ENCODE measurements at regions not wholly inside any gene's neighbourhood (a gene's known extent, or its start where the extent isn't known, plus 50 kb on each side); places are given as distances from the start of the nearest gene placed in this dataset.

DNA sequence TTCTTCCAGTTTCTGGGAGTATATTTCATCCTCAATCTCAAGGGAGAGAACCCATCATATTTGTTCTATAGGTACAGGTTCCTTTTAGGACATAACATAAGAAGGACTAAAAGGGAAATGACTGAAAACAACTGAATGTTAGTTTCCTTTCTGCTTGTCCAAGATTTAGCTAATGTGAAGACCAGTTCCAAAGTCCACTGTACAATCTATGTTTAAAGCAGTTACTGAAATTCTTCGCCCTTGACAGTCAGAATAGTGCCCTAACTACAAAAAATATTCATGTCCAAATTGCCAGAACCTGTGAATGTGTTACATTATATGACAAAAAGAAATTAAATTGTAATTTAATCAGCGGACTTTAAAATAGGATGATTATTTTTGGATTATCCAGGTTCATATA is 466.3 kb upstream of the SETBP1 start:
- ChIA-PET CTCF (no interaction called here), POLR2A (no interaction called here)
- intact Hi-C loops (cut with DNase I, micrococcal nuclease), result no loop called here
- no peaks in the 10 kb centered on the region for H3K36me3 ChIP-seq (ENCODE audit: insufficient read depth, low read length)
- no peaks in the 10 kb centered on the region for H3K27me3 ChIP-seq (ENCODE audit: control insufficient read depth in 1 of 2, insufficient read depth in 2 of 2, low read length in 2 of 2)
- H3K9me3 ChIP-seq (ENCODE audit: control insufficient read depth in 1 of 2, insufficient read depth in 1 of 2, low read length in 2 of 2), result no peaks in the 10 kb centered on the region
- H3K27ac ChIP-seq (ENCODE audit: low read depth in 1 of 2, low read length in 2 of 2), result no peak overlapping the region
- no peak for DNase-seq
- no peak overlapping the region for H3K4me3 Mint-ChIP-seq
- no peaks in the 10 kb centered on the region for H3K27me3 Mint-ChIP-seq
- H3K4me3 ChIP-seq (ENCODE audit: low read length), result no peak overlapping the region
- H3K9me3 Mint-ChIP-seq, result peaks cover 6% of the 10 kb centered on the region
- no peak overlapping the region for H3K27ac Mint-ChIP-seq
- no peaks in the 10 kb centered on the region for H3K36me3 Mint-ChIP-seq (ENCODE audit: low read depth)
- no peak for ATAC-seq (ENCODE audit: poor library complexity)
- TF ChIP-seq CTCF (IDR thresholded peaks at IDR 0.05), result no peak
- H3K4me1 Mint-ChIP-seq (ENCODE audit: low read depth), result no peaks in the 10 kb centered on the region
- H3K4me1 ChIP-seq (ENCODE audit: insufficient read depth, low read length), result no peaks in the 10 kb centered on the region

DNA sequence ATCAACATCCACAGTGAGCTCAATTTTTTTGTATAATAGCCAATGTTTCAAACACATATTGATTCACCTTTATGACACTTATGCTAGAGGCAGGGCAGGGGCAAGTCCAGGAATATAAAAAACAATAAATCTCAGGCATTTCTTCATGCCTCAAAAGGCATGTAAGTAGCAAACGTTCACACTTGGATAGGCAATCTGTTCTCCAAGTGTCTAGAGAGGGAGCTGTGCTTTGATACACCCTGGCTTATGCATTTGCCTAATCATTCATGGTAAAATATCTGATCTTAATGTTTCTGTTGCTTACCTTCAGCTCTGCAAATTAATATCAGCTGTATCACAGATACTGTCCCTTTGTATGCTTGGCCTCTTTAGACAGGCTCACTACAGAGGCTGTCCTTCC is 464.5 kb upstream of the SETBP1 start:
- Mint-ChIP-seq H3K36me3 (ENCODE audit: low read depth) (no peaks in the 10 kb centered on the region), H3K9me3 (peaks cover 6% of the 10 kb centered on the region), H3K4me3 (no peak overlapping the region), H3K27ac (no peak overlapping the region), H3K4me1 (ENCODE audit: low read depth) (no peaks in the 10 kb centered on the region), H3K27me3 (no peaks in the 10 kb centered on the region)
- POLR2A ChIA-PET, result no interaction called here
- Histone ChIP-seq H3K27me3 (ENCODE audit: control insufficient read depth in 1 of 2, insufficient read depth in 2 of 2, low read length in 2 of 2) (no peaks in the 10 kb centered on the region), H3K4me3 (ENCODE audit: low read length) (no peak overlapping the region), H3K36me3 (ENCODE audit: insufficient read depth, low read length) (no peaks in the 10 kb centered on the region), H3K4me1 (ENCODE audit: insufficient read depth, low read length) (no peaks in the 10 kb centered on the region), H3K9me3 (ENCODE audit: control insufficient read depth in 1 of 2, insufficient read depth in 1 of 2, low read length in 2 of 2) (no peaks in the 10 kb centered on the region), H3K27ac (ENCODE audit: low read depth in 1 of 2, low read length in 2 of 2) (no peak overlapping the region)
- DNase-seq (no peak), ATAC-seq (ENCODE audit: poor library complexity) (no peak)
- CTCF ChIA-PET, result no interaction called here
- no peak for TF ChIP-seq CTCF (IDR thresholded peaks at IDR 0.05)
- intact Hi-C loops (cut with DNase I, micrococcal nuclease), result no loop called here

GRCh38 chr18:44227501-44227900 is 453.2 kb upstream of the SETBP1 start:
- H3K27ac Mint-ChIP-seq, result no peak overlapping the region
- no peak for TF ChIP-seq CTCF (IDR thresholded peaks at IDR 0.05)
- no peaks in the 10 kb centered on the region for H3K4me1 Mint-ChIP-seq (ENCODE audit: low read depth)
- ChIA-PET POLR2A (no interaction called here), CTCF (no interaction called here)
- H3K27me3 Mint-ChIP-seq, result no peaks in the 10 kb centered on the region
- H3K9me3 ChIP-seq (ENCODE audit: control insufficient read depth in 1 of 2, insufficient read depth in 1 of 2, low read length in 2 of 2), result peaks cover 0 to 3% of the 10 kb centered on the region in 2 experiments
- DNase-seq (no peak), ATAC-seq (ENCODE audit: poor library complexity) (no peak)
- H3K36me3 ChIP-seq (ENCODE audit: insufficient read depth, low read length), result no peaks in the 10 kb centered on the region
- H3K9me3 Mint-ChIP-seq, result no peaks in the 10 kb centered on the region
- H3K4me1 ChIP-seq (ENCODE audit: insufficient read depth, low read length), result no peaks in the 10 kb centered on the region
- no peaks in the 10 kb centered on the region for H3K27me3 ChIP-seq (ENCODE audit: control insufficient read depth in 1 of 2, insufficient read depth in 2 of 2, low read length in 2 of 2)
- intact Hi-C loops (cut with DNase I, micrococcal nuclease), result no loop called here
- no peak overlapping the region for H3K4me3 ChIP-seq (ENCODE audit: low read length)
- H3K36me3 Mint-ChIP-seq (ENCODE audit: low read depth), result no peaks in the 10 kb centered on the region
- no peak overlapping the region for H3K27ac ChIP-seq (ENCODE audit: low read depth in 1 of 2, low read length in 2 of 2)
- no peak overlapping the region for H3K4me3 Mint-ChIP-seq
